ENCODE measurements at regions not wholly inside any gene's neighbourhood (a gene's known extent, or its start where the extent isn't known, plus 50 kb on each side); places are given as distances from the start of the nearest gene placed in this dataset.

DNA sequence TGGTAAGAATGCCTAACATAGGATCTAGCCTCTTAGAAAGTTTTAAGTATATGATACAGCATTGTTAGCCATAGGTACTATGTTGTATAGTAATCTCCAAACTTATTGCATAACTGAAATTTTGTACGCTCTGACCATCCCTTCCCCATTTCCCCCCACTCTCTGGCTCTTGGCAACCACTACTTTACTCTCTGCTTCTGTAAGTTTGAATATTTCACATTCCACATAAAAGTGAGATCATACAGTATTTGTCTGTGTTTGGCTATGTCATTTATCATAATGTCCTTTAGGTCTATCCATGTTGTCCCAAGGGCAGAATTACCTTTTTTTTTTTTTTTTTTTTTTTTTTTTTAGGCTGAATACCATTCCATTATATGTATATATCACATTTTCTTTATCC, 396.9 kb downstream of the DLEU7 start:
- CTCF ChIA-PET = no interaction called here
- POLR2A ChIA-PET = no interaction called here
- no peak for DNase-seq (ENCODE audit: extremely low spot score)
- TF ChIP-seq CTCF (IDR thresholded peaks at IDR 0.05; ENCODE audit: control extremely low read depth, extremely low read depth, low read depth, missing control alignments) = no peak

GRCh38 chr13:50448535-50448998, 394.9 kb downstream of the DLEU7 start:
- CTCF ChIA-PET = interaction anchor here (1.5 kb wide), 1 partner anchor 11 kb away, joined by 3 read pairs; no protein-coding TSS in a partner anchor
- POLR2A ChIA-PET = no interaction called here

GRCh38 chr13:50449465-50449864, 394.0 kb downstream of the DLEU7 start:
- TF ChIP-seq CTCF (IDR thresholded peaks at IDR 0.05; ENCODE audit: control extremely low read depth, extremely low read depth, low read depth, missing control alignments) = no peak
- ChIA-PET POLR2A (no interaction called here), CTCF (interaction anchor here (1.5 kb wide), 1 partner anchor 12 kb away, joined by 3 read pairs; no protein-coding TSS in a partner anchor)
- DNase-seq (ENCODE audit: extremely low spot score) = no peak

More at GRCh38 chr13:50448535-50448998, 394.9 kb downstream of the DLEU7 start:
- no peak for DNase-seq (ENCODE audit: extremely low spot score)
- TF ChIP-seq CTCF (IDR thresholded peaks at IDR 0.05; ENCODE audit: control extremely low read depth, extremely low read depth, low read depth, missing control alignments) = no peak

DNA sequence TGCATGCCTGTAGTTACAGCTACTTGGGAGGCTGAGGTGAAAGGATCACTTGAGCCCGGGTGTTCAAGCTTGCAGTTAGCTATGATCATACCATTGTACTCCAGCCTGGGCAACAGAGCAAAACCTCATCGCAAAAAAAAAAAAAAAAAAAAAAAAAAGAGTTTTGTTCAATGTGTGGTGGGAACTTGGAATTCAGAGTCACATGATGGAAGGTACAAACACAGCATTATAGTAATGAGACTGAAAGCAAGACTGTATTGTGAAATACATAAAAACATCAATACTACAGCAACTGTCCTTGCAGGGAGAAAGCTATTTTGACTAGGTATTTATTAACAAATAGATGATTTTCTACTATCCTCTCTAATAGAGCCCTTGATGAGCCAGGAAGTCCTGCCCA, 393.2 kb downstream of the DLEU7 start:
- ChIA-PET POLR2A (no interaction called here), CTCF (no interaction called here)
- TF ChIP-seq CTCF (IDR thresholded peaks at IDR 0.05; ENCODE audit: control extremely low read depth, extremely low read depth, low read depth, missing control alignments) = no peak
- DNase-seq (ENCODE audit: extremely low spot score) = no peak

GRCh38 chr13:50451609-50452008, 391.9 kb downstream of the DLEU7 start:
- POLR2A ChIA-PET = no interaction called here
- CTCF ChIA-PET = no interaction called here
- TF ChIP-seq CTCF (IDR thresholded peaks at IDR 0.05; ENCODE audit: control extremely low read depth, extremely low read depth, low read depth, missing control alignments) = no peak
- no peak for DNase-seq (ENCODE audit: extremely low spot score)

DNA sequence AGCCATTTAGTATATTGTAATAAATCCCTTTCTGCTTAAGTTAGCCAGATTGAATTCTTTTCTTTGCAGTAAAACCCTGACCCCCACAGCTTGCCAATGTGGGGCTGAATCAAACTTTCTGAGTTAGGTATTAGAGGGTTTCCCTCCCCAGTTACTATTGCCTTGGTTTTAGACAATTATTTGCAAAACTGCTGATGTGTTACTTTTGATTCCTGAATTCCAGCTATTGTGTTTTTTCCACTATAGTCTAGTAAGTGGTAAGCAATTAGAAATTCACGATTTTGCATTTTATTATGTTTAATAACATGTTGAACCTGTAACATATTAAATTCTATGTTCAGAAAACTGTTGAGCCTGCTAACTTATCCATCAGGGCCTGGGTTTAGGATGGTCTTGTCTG, 391.5 kb downstream of the DLEU7 start:
- TF ChIP-seq CTCF (IDR thresholded peaks at IDR 0.05; ENCODE audit: control extremely low read depth, extremely low read depth, low read depth, missing control alignments) = no peak
- ChIA-PET CTCF (no interaction called here), POLR2A (no interaction called here)
- DNase-seq (ENCODE audit: extremely low spot score) = no peak

DNA sequence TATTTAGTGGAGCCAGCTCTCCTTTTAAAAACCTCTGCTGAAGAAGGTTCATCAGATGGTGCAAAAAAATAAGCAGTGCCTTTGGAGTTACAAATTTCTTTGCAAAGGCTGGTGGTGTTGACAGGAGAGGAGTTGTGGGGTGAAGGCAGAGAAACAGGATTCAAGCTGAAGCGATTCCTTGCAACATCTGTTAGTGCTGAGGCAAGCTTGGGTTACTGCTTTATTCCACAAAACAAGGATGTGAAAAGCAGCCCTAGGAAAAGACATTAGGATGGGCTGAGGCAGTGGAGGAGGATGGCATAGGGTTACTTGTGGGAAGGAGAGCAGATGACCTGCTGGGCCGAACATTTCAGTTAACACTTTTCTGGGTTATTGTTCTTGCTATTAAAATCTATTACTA, 390.7 kb downstream of the DLEU7 start:
- no peak for TF ChIP-seq CTCF (IDR thresholded peaks at IDR 0.05; ENCODE audit: control extremely low read depth, extremely low read depth, low read depth, missing control alignments)
- no peak for DNase-seq (ENCODE audit: extremely low spot score)
- ChIA-PET POLR2A (no interaction called here), CTCF (no interaction called here)
